SK-N-SH (cell line): ENCODE measurements at regions not wholly inside any gene's neighbourhood (a gene's known extent, or its start where the extent isn't known, plus 50 kb on each side); places are given as distances from the start of the nearest gene placed in this dataset.

Experiments used
- CTCF ChIA-PET: fragments of 300-600, 350-600 bp; formaldehyde crosslinking; extraction: SDS; loops from one replicate; lab custom pipeline; 2021; lab: Yijun Ruan, JAX
- POLR2A ChIA-PET: fragments of 350-600 bp; sonication (Branson Sonifier 250); formaldehyde crosslinking; extraction: SDS; loops from one replicate; lab custom pipeline; 2020; ENCODE audit warnings: antibody characterized with exemption, inconsistent platforms; lab: Yijun Ruan, JAX
- DNase-seq: peaks from one replicate; pipeline ENCODE4 v3.0.0; 2012
- H2AFZ ChIP-seq: fragments of 200-600 bp; sonication (generic); 2 replicates; pipeline ENCODE4 v1.8.1; 2016; ENCODE audit warnings: antibody characterized with exemption, mild to moderate bottlenecking, low read depth
- H3F3A ChIP-seq: fragments of 200-600 bp; sonication (generic); replicated peaks from 2 replicates; pipeline ENCODE3; 2016; ENCODE audit warnings: antibody characterized with exemption, mild to moderate bottlenecking; ENCODE audit not compliant: insufficient read depth
- H3K27ac ChIP-seq, 2 experiments: fragments of 200-500 bp in 1 of 2; fragments of 200-600 bp in 1 of 2; sonication (Bioruptor generic) in 1 of 2; sonication (generic), shearing (Covaris generic) in 1 of 2; 2 replicates each; pipeline versions ENCODE4 v1.5.1 to v1.6.1; 2014 to 2016; ENCODE audit warnings: low read depth in 2 of 2, inconsistent platforms in 1 of 2, low read length in 1 of 2, mild to moderate bottlenecking in 1 of 2, mixed read lengths in 1 of 2
- H3K27me3 ChIP-seq: fragments of 200-600 bp; sonication (generic), shearing (Covaris generic); 2 replicates; pipeline ENCODE4 v1.6.1; 2016; ENCODE audit warnings: mixed run types; ENCODE audit not compliant: insufficient read depth
- H3K36me3 ChIP-seq, 2 experiments: fragments of 200-500 bp in 1 of 2; fragments of 200-600 bp in 1 of 2; sonication (Bioruptor generic) in 1 of 2; sonication (generic) in 1 of 2; replicated peaks in 1 of 2; 2 replicates each; pipeline versions ENCODE3 to v1.5.1; 2014 to 2016; ENCODE audit warnings: low read length in 1 of 2, mild to moderate bottlenecking in 1 of 2; ENCODE audit not compliant: insufficient read depth in 2 of 2, control insufficient read depth in 1 of 2
- H3K4me1 ChIP-seq, 2 experiments: fragments of 200-500 bp in 1 of 2; fragments of 200-600 bp in 1 of 2; sonication (Bioruptor generic) in 1 of 2; sonication (generic), shearing (Covaris generic) in 1 of 2; 2 replicates each; pipeline versions ENCODE4 v1.5.1 to v1.6.1; 2014 to 2016; ENCODE audit warnings: low read depth in 1 of 2, low read length in 1 of 2, mixed run types in 1 of 2; ENCODE audit not compliant: insufficient read depth in 2 of 2, control insufficient read depth in 1 of 2
- H3K4me2 ChIP-seq: fragments of 200-600 bp; sonication (generic), shearing (Covaris generic); 2 replicates; pipeline ENCODE4 v1.6.1; 2017; ENCODE audit warnings: mixed run types
- H3K4me3 ChIP-seq, 2 experiments: fragments of 200-500 bp in 1 of 2; fragments of 200-600 bp in 1 of 2; sonication (Bioruptor generic) in 1 of 2; sonication (generic), shearing (Covaris generic) in 1 of 2; 2 replicates each; pipeline versions ENCODE4 v1.5.1 to v1.8.1; 2014 to 2016; ENCODE audit warnings: low read depth in 2 of 2, inconsistent platforms in 1 of 2, low read length in 1 of 2, mild to moderate bottlenecking in 1 of 2, mixed read lengths in 1 of 2, moderate library complexity in 1 of 2
- H3K79me2 ChIP-seq: fragments of 200-600 bp; sonication (generic); 2 replicates; pipeline ENCODE4 v1.8.1; 2017; ENCODE audit warnings: mild to moderate bottlenecking; ENCODE audit not compliant: insufficient read depth
- H3K9ac ChIP-seq: fragments of 200-600 bp; sonication (generic); 2 replicates; pipeline ENCODE4 v1.6.1; 2017; ENCODE audit warnings: mixed run types
- H3K9me2 ChIP-seq: fragments of 200-600 bp; sonication (generic); 2 replicates; pipeline ENCODE4 v1.6.1; 2017; ENCODE audit warnings: mixed run types
- H3K9me3 ChIP-seq: fragments of 200-600 bp; sonication (generic); 2 replicates; pipeline ENCODE4 v1.6.1; 2017; ENCODE audit warnings: mixed run types, mild to moderate bottlenecking, moderate library complexity
- H4K20me1 ChIP-seq: fragments of 200-600 bp; sonication (generic); 2 replicates; pipeline ENCODE4 v1.6.1; 2017; ENCODE audit warnings: mild to moderate bottlenecking, mixed run types; ENCODE audit not compliant: insufficient read depth
- EP300 ChIP-seq, 2 experiments: IDR thresholded peaks; 2 replicates each; pipeline versions ENCODE4 v1.4.0 to v1.6.1; 2012; ENCODE audit warnings: borderline replicate concordance in 1 of 2, low read depth in 1 of 2, low read length in 1 of 2
- FOSL2 ChIP-seq: IDR thresholded peaks from 2 replicates; pipeline ENCODE4 v1.4.0; 2012; ENCODE audit warnings: low read depth, mild to moderate bottlenecking, moderate library complexity, borderline replicate concordance
- FOXJ3 ChIP-seq: sonication (generic); formaldehyde crosslinking; IDR thresholded peaks from 2 replicates; pipeline ENCODE4 v1.5.1; 2020; ENCODE audit warnings: mild to moderate bottlenecking, missing genetic modification reagents
- MEF2A ChIP-seq: IDR thresholded peaks from 2 replicates; pipeline ENCODE4 v1.4.0; 2012; ENCODE audit warnings: low read depth, borderline replicate concordance
- RCOR1 ChIP-seq: fragments of 150-350 bp; IDR thresholded peaks from 2 replicates; pipeline ENCODE4 v1.6.1; 2017; ENCODE audit warnings: antibody characterized with exemption, low read length
- RFX5 ChIP-seq: IDR thresholded peaks from 2 replicates; pipeline ENCODE4 v1.6.1; 2012; ENCODE audit warnings: mild to moderate bottlenecking, improper control_type of control experiment, low read length
- SMC3 ChIP-seq: IDR thresholded peaks from 2 replicates; pipeline ENCODE4 v1.6.1; 2012; ENCODE audit warnings: low read depth, low read length, improper control_type of control experiment
- TEAD4 ChIP-seq: IDR thresholded peaks from 2 replicates; pipeline ENCODE4 v1.4.0; 2012; ENCODE audit warnings: mild to moderate bottlenecking, borderline replicate concordance; ENCODE audit not compliant: insufficient read depth
- WGBS: methylation state at CpG from one replicate; pipeline ENCODE4 v1.1.6; 2017; ENCODE audit warnings: low lambda C conversion rate; 5-methylcytosine and 5-hydroxymethylcytosine counted together
- TF ChIP-seq, protein P1 (sequence below): fragments of 200-600 bp; sonication (generic); IDR thresholded peaks from 2 replicates; pipeline ENCODE4 v1.6.1; 2017; ENCODE audit warnings: antibody characterized with exemption, mild to moderate bottlenecking, moderate library complexity
- TF ChIP-seq, protein P2 (sequence below): IDR thresholded peaks from 2 replicates; pipeline ENCODE4 v1.4.0; 2012; ENCODE audit warnings: low read depth
- TF ChIP-seq, protein P3 (sequence below): IDR thresholded peaks from 2 replicates; pipeline ENCODE4 v1.4.0; 2012; ENCODE audit warnings: low read depth, borderline replicate concordance
- TF ChIP-seq, protein P4 (sequence below): IDR thresholded peaks from 2 replicates; pipeline ENCODE4 v1.6.1; 2012; ENCODE audit warnings: mild to moderate bottlenecking, low read depth, low read length, moderate library complexity
- TF ChIP-seq, protein P5 (sequence below): IDR thresholded peaks from 2 replicates; pipeline ENCODE4 v1.4.0; 2012; ENCODE audit warnings: low read depth, borderline replicate concordance

DNA sequence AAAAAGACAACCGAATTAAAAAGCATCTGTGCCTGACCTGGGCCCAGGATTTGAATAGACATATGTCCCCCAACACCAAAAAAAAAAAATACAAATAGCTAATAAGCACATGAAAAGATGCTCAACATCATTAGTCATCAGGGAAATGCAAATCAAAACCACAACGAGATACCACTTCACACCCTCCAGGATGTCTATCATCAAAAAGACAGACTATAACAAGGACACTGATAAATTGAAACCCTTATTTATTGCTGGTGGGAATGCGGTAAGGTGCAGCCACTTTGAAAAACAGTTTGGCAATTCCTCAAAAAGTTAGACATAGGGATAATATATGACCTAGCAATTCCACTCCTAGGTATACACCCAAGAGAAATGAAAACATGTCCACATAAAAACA, 72.3 kb upstream of the CAMK1G start:
- Histone ChIP-seq H3K27me3 (no peaks in the 10 kb centered on the region), H2AFZ (no peak overlapping the region), H3K79me2 (no peaks in the 10 kb centered on the region), H3K9ac (no peak overlapping the region), H3F3A (no peaks in the 10 kb centered on the region), H3K36me3 (no peaks in the 10 kb centered on the region), H3K4me2 (no peak overlapping the region), H3K4me3 (no peak overlapping the region), H3K9me2 (no peaks in the 10 kb centered on the region), H3K27ac (no peak overlapping the region), H3K9me3 (no peaks in the 10 kb centered on the region), H3K4me1 (no peaks in the 10 kb centered on the region), H4K20me1 (no peaks in the 10 kb centered on the region)
- 54% methylated on average over 3 of the region's 3 CpGs for WGBS
- CTCF ChIA-PET = interaction anchor here (0.7 kb wide), 1 partner anchor 1308 kb away, joined by 3 read pairs; no protein-coding TSS in a partner anchor
- TF ChIP-seq RFX5 (no peak), MEF2A (no peak), RCOR1 (no peak), FOXJ3 (CRISPR knock-in tag) (no peak), SMC3 (no peak)
- TF ChIP-seq, protein P1, sequence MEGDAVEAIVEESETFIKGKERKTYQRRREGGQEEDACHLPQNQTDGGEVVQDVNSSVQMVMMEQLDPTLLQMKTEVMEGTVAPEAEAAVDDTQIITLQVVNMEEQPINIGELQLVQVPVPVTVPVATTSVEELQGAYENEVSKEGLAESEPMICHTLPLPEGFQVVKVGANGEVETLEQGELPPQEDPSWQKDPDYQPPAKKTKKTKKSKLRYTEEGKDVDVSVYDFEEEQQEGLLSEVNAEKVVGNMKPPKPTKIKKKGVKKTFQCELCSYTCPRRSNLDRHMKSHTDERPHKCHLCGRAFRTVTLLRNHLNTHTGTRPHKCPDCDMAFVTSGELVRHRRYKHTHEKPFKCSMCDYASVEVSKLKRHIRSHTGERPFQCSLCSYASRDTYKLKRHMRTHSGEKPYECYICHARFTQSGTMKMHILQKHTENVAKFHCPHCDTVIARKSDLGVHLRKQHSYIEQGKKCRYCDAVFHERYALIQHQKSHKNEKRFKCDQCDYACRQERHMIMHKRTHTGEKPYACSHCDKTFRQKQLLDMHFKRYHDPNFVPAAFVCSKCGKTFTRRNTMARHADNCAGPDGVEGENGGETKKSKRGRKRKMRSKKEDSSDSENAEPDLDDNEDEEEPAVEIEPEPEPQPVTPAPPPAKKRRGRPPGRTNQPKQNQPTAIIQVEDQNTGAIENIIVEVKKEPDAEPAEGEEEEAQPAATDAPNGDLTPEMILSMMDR = no peak
- TF ChIP-seq, protein P2, sequence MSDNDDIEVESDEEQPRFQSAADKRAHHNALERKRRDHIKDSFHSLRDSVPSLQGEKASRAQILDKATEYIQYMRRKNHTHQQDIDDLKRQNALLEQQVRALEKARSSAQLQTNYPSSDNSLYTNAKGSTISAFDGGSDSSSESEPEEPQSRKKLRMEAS = no peak
- no peak for DNase-seq
- POLR2A ChIA-PET = no interaction called here

DNA sequence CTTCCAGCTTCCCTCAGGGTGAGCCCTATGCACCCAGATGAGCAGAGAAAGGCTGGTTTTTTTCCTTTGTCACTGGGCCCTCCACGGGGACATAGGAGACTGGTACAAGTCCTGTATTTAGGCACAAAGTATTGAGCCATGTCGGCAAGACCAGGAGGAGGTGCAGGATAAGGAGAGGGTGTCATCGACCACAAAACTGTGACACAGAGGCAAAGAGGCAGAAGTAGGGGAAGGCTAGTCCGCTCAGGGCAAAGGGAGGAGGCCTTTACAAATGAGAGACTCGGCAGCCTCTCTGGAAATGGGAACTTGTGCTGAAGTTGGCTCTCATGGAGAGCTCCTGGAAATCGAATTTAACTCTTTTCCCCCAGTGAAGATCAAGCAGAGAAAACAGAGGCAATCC, 70.7 kb upstream of the CAMK1G start:
- no peak overlapping the region for H3K27ac ChIP-seq
- CTCF ChIA-PET = interaction anchor here (0.6 to 3.7 kb wide), 31 partner anchors 9 to 1268 kb away, joined by 3 to 33 read pairs (median 5); no protein-coding TSS in a partner anchor
- H3K27me3 ChIP-seq = no peaks in the 10 kb centered on the region
- H3K9ac ChIP-seq = no peak overlapping the region
- WGBS = 68% methylated on average over 6 of the region's 6 CpGs
- DNase-seq = no peak
- no peak overlapping the region for H3K4me2 ChIP-seq
- no peaks in the 10 kb centered on the region for H3K4me1 ChIP-seq
- H2AFZ ChIP-seq = no peak overlapping the region
- H3K9me2 ChIP-seq = no peaks in the 10 kb centered on the region
- H3K4me3 ChIP-seq = no peak overlapping the region
- H3K36me3 ChIP-seq = no peaks in the 10 kb centered on the region
- H3F3A ChIP-seq = no peaks in the 10 kb centered on the region
- H3K79me2 ChIP-seq = no peaks in the 10 kb centered on the region
- TF ChIP-seq, protein P2 = no peak
- no peak for TF ChIP-seq MEF2A
- TF ChIP-seq EP300 (IDR thresholded peaks at IDR 0.05; ENCODE audit: borderline replicate concordance in 1 of 2, low read depth in 1 of 2, low read length in 1 of 2) = no peak
- TF ChIP-seq TEAD4 = no peak
- TF ChIP-seq, protein P3, sequence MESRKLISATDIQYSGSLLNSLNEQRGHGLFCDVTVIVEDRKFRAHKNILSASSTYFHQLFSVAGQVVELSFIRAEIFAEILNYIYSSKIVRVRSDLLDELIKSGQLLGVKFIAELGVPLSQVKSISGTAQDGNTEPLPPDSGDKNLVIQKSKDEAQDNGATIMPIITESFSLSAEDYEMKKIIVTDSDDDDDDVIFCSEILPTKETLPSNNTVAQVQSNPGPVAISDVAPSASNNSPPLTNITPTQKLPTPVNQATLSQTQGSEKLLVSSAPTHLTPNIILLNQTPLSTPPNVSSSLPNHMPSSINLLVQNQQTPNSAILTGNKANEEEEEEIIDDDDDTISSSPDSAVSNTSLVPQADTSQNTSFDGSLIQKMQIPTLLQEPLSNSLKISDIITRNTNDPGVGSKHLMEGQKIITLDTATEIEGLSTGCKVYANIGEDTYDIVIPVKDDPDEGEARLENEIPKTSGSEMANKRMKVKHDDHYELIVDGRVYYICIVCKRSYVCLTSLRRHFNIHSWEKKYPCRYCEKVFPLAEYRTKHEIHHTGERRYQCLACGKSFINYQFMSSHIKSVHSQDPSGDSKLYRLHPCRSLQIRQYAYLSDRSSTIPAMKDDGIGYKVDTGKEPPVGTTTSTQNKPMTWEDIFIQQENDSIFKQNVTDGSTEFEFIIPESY = no peak
- no peak for TF ChIP-seq FOSL2
- TF ChIP-seq, protein P4, sequence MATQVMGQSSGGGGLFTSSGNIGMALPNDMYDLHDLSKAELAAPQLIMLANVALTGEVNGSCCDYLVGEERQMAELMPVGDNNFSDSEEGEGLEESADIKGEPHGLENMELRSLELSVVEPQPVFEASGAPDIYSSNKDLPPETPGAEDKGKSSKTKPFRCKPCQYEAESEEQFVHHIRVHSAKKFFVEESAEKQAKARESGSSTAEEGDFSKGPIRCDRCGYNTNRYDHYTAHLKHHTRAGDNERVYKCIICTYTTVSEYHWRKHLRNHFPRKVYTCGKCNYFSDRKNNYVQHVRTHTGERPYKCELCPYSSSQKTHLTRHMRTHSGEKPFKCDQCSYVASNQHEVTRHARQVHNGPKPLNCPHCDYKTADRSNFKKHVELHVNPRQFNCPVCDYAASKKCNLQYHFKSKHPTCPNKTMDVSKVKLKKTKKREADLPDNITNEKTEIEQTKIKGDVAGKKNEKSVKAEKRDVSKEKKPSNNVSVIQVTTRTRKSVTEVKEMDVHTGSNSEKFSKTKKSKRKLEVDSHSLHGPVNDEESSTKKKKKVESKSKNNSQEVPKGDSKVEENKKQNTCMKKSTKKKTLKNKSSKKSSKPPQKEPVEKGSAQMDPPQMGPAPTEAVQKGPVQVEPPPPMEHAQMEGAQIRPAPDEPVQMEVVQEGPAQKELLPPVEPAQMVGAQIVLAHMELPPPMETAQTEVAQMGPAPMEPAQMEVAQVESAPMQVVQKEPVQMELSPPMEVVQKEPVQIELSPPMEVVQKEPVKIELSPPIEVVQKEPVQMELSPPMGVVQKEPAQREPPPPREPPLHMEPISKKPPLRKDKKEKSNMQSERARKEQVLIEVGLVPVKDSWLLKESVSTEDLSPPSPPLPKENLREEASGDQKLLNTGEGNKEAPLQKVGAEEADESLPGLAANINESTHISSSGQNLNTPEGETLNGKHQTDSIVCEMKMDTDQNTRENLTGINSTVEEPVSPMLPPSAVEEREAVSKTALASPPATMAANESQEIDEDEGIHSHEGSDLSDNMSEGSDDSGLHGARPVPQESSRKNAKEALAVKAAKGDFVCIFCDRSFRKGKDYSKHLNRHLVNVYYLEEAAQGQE = no peak
- TF ChIP-seq, protein P5, sequence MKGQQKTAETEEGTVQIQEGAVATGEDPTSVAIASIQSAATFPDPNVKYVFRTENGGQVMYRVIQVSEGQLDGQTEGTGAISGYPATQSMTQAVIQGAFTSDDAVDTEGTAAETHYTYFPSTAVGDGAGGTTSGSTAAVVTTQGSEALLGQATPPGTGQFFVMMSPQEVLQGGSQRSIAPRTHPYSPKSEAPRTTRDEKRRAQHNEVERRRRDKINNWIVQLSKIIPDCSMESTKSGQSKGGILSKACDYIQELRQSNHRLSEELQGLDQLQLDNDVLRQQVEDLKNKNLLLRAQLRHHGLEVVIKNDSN = no peak
- no peak for TF ChIP-seq FOXJ3 (CRISPR knock-in tag)
- POLR2A ChIA-PET = no interaction called here
- no peaks in the 10 kb centered on the region for H3K9me3 ChIP-seq
- H4K20me1 ChIP-seq = no peaks in the 10 kb centered on the region
